ENCODE measurements at regions not wholly inside any gene's neighbourhood (a gene's known extent, or its start where the extent isn't known, plus 50 kb on each side); places are given as distances from the start of the nearest gene placed in this dataset.

DNA sequence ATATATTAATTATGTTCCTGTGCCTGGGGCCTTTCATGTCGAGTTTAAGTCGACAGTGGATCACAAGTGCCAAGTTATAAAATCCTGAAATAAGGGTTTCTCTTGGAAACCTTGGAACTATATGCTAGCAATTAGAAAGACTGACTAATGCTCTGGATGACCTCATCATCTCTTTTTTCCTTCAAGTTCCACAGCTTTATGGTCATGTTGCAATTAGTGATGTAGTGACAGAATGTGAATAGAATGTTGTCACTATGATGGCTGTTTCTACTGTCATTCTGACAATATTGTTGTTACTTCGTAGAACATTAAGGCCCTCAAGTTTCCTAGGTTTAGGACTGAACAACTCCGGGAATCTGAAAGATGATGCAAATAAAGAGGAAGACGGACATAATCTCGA lies 368.0 kb upstream of the SEMA6A start:
- TF ChIP-seq SMC3 (IDR thresholded peaks at IDR 0.05) (no peak), BHLHE40 (IDR thresholded peaks at IDR 0.05; ENCODE audit: low read depth, low read length) (no peak)
